Glomerular endothelial cell (primary cell): ENCODE measurements at regions not wholly inside any gene's neighbourhood (a gene's known extent, or its start where the extent isn't known, plus 50 kb on each side); places are given as distances from the start of the nearest gene placed in this dataset.

Experiments used
- DNase-seq: peaks from one replicate; pipeline ENCODE4 v3.0.0-alpha.2; 2011; ENCODE audit warnings: low read depth, low spot score; ENCODE audit errors: extremely low read depth

- DNase-seq: no peak
These were observed 127.1 kb upstream of the ANO3 start for GRCh38 chr11:26204839-26205238.

GRCh38 chr11:26219183-26220117 lies 112.5 kb upstream of the ANO3 start:
- no peak for DNase-seq

- DNase-seq: no peak
These were observed 106.3 kb upstream of the ANO3 start for GRCh38 chr11:26225646-26226045.

- peak; percentile 81 for DNase-seq
These were observed 104.6 kb upstream of the ANO3 start for GRCh38 chr11:26227301-26227746.

- DNase-seq: no peak
These were observed 103.9 kb upstream of the ANO3 start for GRCh38 chr11:26227883-26228502.

- no peak for DNase-seq
These were observed 103.2 kb upstream of the ANO3 start for GRCh38 chr11:26228778-26229177.

GRCh38 chr11:26229257-26229656 lies 102.7 kb upstream of the ANO3 start:
- DNase-seq: peak; percentile 99

- no peak for DNase-seq
These were observed 101.9 kb upstream of the ANO3 start for GRCh38 chr11:26229981-26230380.

GRCh38 chr11:26231252-26231661 lies 100.7 kb upstream of the ANO3 start:
- no peak for DNase-seq

- DNase-seq: no peak
These were observed 97.5 kb upstream of the ANO3 start for GRCh38 chr11:26234451-26234850.

- no peak for DNase-seq
These were observed 88.5 kb upstream of the ANO3 start for GRCh38 chr11:26243426-26243825.

- DNase-seq: no peak
These were observed 87.7 kb upstream of the ANO3 start for GRCh38 chr11:26244207-26244606.

GRCh38 chr11:26245046-26245445 lies 86.9 kb upstream of the ANO3 start:
- no peak for DNase-seq

GRCh38 chr11:26247340-26247739 lies 84.6 kb upstream of the ANO3 start:
- DNase-seq: no peak

GRCh38 chr11:26248661-26249060 lies 83.3 kb upstream of the ANO3 start:
- no peak for DNase-seq

GRCh38 chr11:26254378-26254777 lies 77.6 kb upstream of the ANO3 start:
- no peak for DNase-seq

- no peak for DNase-seq
These were observed 68.2 kb upstream of the ANO3 start for GRCh38 chr11:26263769-26264168.

- DNase-seq: no peak
These were observed 67.7 kb upstream of the ANO3 start for GRCh38 chr11:26264266-26264665.

GRCh38 chr11:26268980-26269660 lies 62.8 kb upstream of the ANO3 start:
- no peak for DNase-seq

- DNase-seq: no peak
These were observed 60.3 kb upstream of the ANO3 start for GRCh38 chr11:26271666-26272065.

- DNase-seq: peak; percentile 57
These were observed 55.0 kb upstream of the ANO3 start for GRCh38 chr11:26276798-26277424.
